ENCODE measurements at regions not wholly inside any gene's neighbourhood (a gene's known extent, or its start where the extent isn't known, plus 50 kb on each side); places are given as distances from the start of the nearest gene placed in this dataset.

GRCh38 chr12:60112763-60113162 is 516.9 kb downstream of the SLC16A7 start:
- TF ChIP-seq CTCF (IDR thresholded peaks at IDR 0.05) (no peak), POLR2A (IDR thresholded peaks at IDR 0.05) (no peak)

Data from breast epithelium (tissue), 3 donors.